MM.1S (cell line): ENCODE measurements at regions not wholly inside any gene's neighbourhood (a gene's known extent, or its start where the extent isn't known, plus 50 kb on each side); places are given as distances from the start of the nearest gene placed in this dataset.

Experiments used
- DNase-seq: peaks from one replicate; pipeline ENCODE4 v3.0.0-alpha.2; 2015
- H2AFZ ChIP-seq: fragments of 300-600 bp; sonication (generic); 2 replicates; pipeline ENCODE4 v1.6.0; 2016; ENCODE audit warnings: antibody characterized with exemption, low read length
- H3F3A ChIP-seq: fragments of 300-600 bp; sonication (generic); 2 replicates; pipeline ENCODE4 v1.6.1; 2016; ENCODE audit warnings: mild to moderate bottlenecking, antibody characterized with exemption, low read length, moderate library complexity, mixed read lengths; ENCODE audit not compliant: insufficient read depth
- H3K27ac ChIP-seq: fragments of 300-600 bp; sonication (generic); 2 replicates; pipeline ENCODE4 v1.5.1; 2016; ENCODE audit warnings: mild to moderate bottlenecking, low read length
- H3K27me3 ChIP-seq: fragments of 300-600 bp; sonication (generic); replicated peaks from 2 replicates; pipeline ENCODE4 v1.6.0; 2016; ENCODE audit warnings: low read length; ENCODE audit not compliant: insufficient read depth
- H3K36me3 ChIP-seq: fragments of 300-600 bp; sonication (generic); replicated peaks from 2 replicates; pipeline ENCODE4 v1.6.1; 2016; ENCODE audit warnings: mild to moderate bottlenecking, low read length, mixed read lengths; ENCODE audit not compliant: insufficient read depth
- H3K4me1 ChIP-seq: fragments of 300-600 bp; sonication (generic); 2 replicates; pipeline ENCODE4 v1.6.1; 2016; ENCODE audit warnings: low read length, mixed read lengths
- H3K4me2 ChIP-seq: fragments of 300-600 bp; sonication (generic); 2 replicates; pipeline ENCODE4 v1.6.0; 2016; ENCODE audit warnings: low read depth, low read length
- H3K4me3 ChIP-seq: fragments of 300-600 bp; sonication (generic); 2 replicates; pipeline ENCODE4 v1.5.1; 2016; ENCODE audit warnings: low read length, mixed read lengths
- H3K79me2 ChIP-seq: fragments of 300-600 bp; sonication (generic); 2 replicates; pipeline ENCODE4 v1.6.1; 2016; ENCODE audit warnings: mixed run types, low read length, mixed read lengths
- H3K9ac ChIP-seq: fragments of 300-600 bp; sonication (generic); 2 replicates; pipeline ENCODE4 v1.6.1; 2016; ENCODE audit warnings: low read length, mixed read lengths
- H3K9me2 ChIP-seq: fragments of 300-600 bp; sonication (generic); replicated peaks from 2 replicates; pipeline ENCODE4 v1.6.1; 2016; ENCODE audit warnings: mild to moderate bottlenecking, low read length, mixed read lengths; ENCODE audit not compliant: insufficient read depth
- H3K9me3 ChIP-seq: fragments of 300-600 bp; sonication (generic); replicated peaks from 2 replicates; pipeline ENCODE4 v1.6.1; 2016; ENCODE audit warnings: mild to moderate bottlenecking, low read length, mixed read lengths; ENCODE audit not compliant: insufficient read depth
- H4K20me1 ChIP-seq: fragments of 300-600 bp; sonication (generic); 2 replicates; pipeline ENCODE4 v1.6.1; 2016; ENCODE audit warnings: mild to moderate bottlenecking, low read length, moderate library complexity, mixed read lengths; ENCODE audit not compliant: insufficient read depth
- EZH2 ChIP-seq: fragments of 300-600 bp; sonication (generic); optimal IDR thresholded peaks from 2 replicates; pipeline ENCODE3; 2017; ENCODE audit warnings: low read depth, mild to moderate bottlenecking, antibody characterized with exemption, low read length, mixed read lengths
- EZH2phosphoT487 ChIP-seq: fragments of 300-600 bp; sonication (generic); IDR thresholded peaks from 2 replicates; pipeline ENCODE4 v1.6.1; 2018; ENCODE audit warnings: antibody characterized with exemption, low read length
- TF ChIP-seq, protein P1 (sequence below): fragments of 300-600 bp; sonication (generic); IDR thresholded peaks from 2 replicates; pipeline ENCODE4 v1.5.1; 2016; ENCODE audit warnings: antibody characterized with exemption, low read length, mixed read lengths

DNA sequence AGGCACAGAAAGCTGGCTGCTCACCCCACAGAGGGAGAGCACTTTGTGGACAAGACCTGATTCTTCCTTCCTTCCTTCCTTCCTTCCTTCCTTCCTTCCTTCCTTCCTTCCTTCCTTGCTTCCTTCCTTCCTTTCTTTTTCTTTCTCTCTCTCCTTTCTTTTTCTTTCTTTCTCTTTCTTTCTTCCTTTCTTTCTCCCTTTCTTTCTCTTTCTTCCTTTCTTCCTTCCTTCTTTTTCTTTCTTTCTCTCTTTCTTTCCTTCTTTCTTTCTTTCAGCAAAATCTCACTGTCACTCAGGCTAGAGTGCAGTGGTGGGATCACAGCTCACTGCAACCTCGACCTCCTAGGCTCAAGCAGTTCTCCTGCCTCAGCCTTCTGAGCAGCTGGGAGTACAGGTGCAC, 263.9 kb downstream of the UQCRFS1 start:
- no peaks in the 10 kb centered on the region for H3F3A ChIP-seq
- no peak overlapping the region for H3K27ac ChIP-seq
- H3K4me2 ChIP-seq: no peak overlapping the region
- no peaks in the 10 kb centered on the region for H3K4me1 ChIP-seq
- TF ChIP-seq EZH2phosphoT487 (no peak), EZH2 (no peak)
- TF ChIP-seq, protein P1, sequence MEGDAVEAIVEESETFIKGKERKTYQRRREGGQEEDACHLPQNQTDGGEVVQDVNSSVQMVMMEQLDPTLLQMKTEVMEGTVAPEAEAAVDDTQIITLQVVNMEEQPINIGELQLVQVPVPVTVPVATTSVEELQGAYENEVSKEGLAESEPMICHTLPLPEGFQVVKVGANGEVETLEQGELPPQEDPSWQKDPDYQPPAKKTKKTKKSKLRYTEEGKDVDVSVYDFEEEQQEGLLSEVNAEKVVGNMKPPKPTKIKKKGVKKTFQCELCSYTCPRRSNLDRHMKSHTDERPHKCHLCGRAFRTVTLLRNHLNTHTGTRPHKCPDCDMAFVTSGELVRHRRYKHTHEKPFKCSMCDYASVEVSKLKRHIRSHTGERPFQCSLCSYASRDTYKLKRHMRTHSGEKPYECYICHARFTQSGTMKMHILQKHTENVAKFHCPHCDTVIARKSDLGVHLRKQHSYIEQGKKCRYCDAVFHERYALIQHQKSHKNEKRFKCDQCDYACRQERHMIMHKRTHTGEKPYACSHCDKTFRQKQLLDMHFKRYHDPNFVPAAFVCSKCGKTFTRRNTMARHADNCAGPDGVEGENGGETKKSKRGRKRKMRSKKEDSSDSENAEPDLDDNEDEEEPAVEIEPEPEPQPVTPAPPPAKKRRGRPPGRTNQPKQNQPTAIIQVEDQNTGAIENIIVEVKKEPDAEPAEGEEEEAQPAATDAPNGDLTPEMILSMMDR: no peak
- H4K20me1 ChIP-seq: no peaks in the 10 kb centered on the region
- no peak for DNase-seq
- H3K4me3 ChIP-seq: no peak overlapping the region
- no peak overlapping the region for H3K9ac ChIP-seq
- H2AFZ ChIP-seq: no peak overlapping the region
- H3K79me2 ChIP-seq: no peaks in the 10 kb centered on the region
- no peaks in the 10 kb centered on the region for H3K9me2 ChIP-seq
- H3K9me3 ChIP-seq: no peaks in the 10 kb centered on the region
- H3K27me3 ChIP-seq: peaks cover 25% of the 10 kb centered on the region
- no peaks in the 10 kb centered on the region for H3K36me3 ChIP-seq

DNA sequence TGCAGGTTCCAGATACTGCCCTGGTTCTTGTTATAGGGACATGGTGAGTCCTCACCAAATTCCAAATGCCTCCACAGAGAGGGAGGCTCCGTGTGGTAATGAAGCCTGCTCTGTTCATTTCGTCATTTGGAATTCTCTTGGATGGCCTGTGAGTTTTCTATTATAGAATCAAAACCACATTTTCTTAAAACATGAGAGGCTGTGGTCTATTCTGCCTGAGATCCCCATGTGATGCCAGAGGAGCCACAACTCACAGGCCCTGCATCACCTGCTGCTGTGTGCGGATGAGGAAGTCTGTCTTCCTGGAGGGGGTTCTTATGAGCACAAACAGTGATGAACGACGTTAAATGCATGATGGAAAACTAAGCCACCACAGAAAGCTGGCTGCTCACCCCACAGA, 264.4 kb downstream of the UQCRFS1 start:
- no peaks in the 10 kb centered on the region for H3K4me1 ChIP-seq
- no peaks in the 10 kb centered on the region for H3K36me3 ChIP-seq
- H3K27ac ChIP-seq: no peak overlapping the region
- no peak overlapping the region for H3K4me2 ChIP-seq
- H3F3A ChIP-seq: no peaks in the 10 kb centered on the region
- TF ChIP-seq EZH2phosphoT487 (no peak), EZH2 (no peak)
- TF ChIP-seq, protein P1: no peak
- no peak for DNase-seq
- H3K9me2 ChIP-seq: no peaks in the 10 kb centered on the region
- no peak overlapping the region for H3K9ac ChIP-seq
- no peaks in the 10 kb centered on the region for H3K9me3 ChIP-seq
- peaks cover 25% of the 10 kb centered on the region for H3K27me3 ChIP-seq
- no peaks in the 10 kb centered on the region for H3K79me2 ChIP-seq
- no peak overlapping the region for H2AFZ ChIP-seq
- H3K4me3 ChIP-seq: no peak overlapping the region
- no peaks in the 10 kb centered on the region for H4K20me1 ChIP-seq

DNA sequence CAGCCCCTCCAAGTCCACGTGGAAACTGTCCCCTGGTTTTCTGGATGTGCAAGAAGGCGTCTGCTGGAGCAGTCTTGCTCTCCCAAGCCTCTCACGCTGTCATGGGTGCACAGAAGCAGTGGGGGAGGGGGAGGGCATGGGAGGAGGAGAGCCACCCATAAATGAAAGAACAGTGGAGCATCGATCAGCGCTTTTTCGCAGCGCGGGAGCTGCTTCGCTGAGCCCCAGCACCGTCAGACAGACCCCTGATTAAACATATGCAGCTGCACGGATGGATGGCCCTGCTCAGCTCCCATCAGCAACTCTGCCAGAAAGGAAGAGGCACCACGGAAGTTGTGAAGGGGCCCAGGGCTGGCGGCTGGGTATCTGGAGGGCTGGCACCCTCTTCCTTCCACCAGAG, 264.9 kb downstream of the UQCRFS1 start:
- H3K4me1 ChIP-seq: no peaks in the 10 kb centered on the region
- DNase-seq: no peak

DNA sequence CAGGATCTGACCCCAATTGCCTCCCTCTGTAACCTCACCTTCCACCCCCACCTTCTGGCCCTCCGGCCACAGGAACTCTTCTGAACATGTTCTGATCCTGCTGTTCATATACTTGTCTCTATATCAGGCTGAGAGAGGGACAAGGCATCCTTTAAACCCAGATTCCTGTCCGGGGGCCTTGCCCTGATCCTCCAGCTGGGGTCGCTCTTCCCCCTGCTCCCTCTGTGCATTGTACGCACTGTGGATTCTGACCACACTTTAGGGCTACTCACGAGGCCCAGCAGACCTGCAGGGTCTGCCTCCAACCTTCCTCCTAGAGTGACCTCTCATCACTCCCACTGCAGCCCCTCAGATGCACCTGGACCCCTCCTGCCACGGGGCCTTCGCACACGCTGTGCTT, 269.3 kb downstream of the UQCRFS1 start:
- TF ChIP-seq EZH2phosphoT487 (no peak), EZH2 (no peak)
- TF ChIP-seq, protein P1: no peak; the same call in 1 of the 2 replicates
- no peak overlapping the region for H3K4me3 ChIP-seq
- no peak overlapping the region for H3K27ac ChIP-seq
- no peak overlapping the region for H3K4me2 ChIP-seq
- no peaks in the 10 kb centered on the region for H3K9me2 ChIP-seq
- no peaks in the 10 kb centered on the region for H4K20me1 ChIP-seq
- DNase-seq: no peak
- peaks cover 36% of the 10 kb centered on the region for H3K27me3 ChIP-seq
- no peak overlapping the region for H2AFZ ChIP-seq
- no peaks in the 10 kb centered on the region for H3K9me3 ChIP-seq
- H3K36me3 ChIP-seq: no peaks in the 10 kb centered on the region
- H3F3A ChIP-seq: no peaks in the 10 kb centered on the region
- H3K9ac ChIP-seq: no peak overlapping the region
- H3K79me2 ChIP-seq: no peaks in the 10 kb centered on the region
- H3K4me1 ChIP-seq: no peaks in the 10 kb centered on the region

More for the DNA sequence above, 264.9 kb downstream of the UQCRFS1 start:
- Histone ChIP-seq H3K9me2 (no peaks in the 10 kb centered on the region), H3K9me3 (no peaks in the 10 kb centered on the region), H3K79me2 (no peaks in the 10 kb centered on the region), H4K20me1 (no peaks in the 10 kb centered on the region), H3K27ac (no peak overlapping the region), H3K4me2 (no peak overlapping the region), H3K36me3 (no peaks in the 10 kb centered on the region), H3K27me3 (peaks cover 25% of the 10 kb centered on the region), H3F3A (no peaks in the 10 kb centered on the region), H3K9ac (no peak overlapping the region), H2AFZ (no peak overlapping the region), H3K4me3 (no peak overlapping the region)
- no peak for TF ChIP-seq EZH2phosphoT487
